PC-9 (cell line): ENCODE measurements at regions not wholly inside any gene's neighbourhood (a gene's known extent, or its start where the extent isn't known, plus 50 kb on each side); places are given as distances from the start of the nearest gene placed in this dataset.

Experiments
- EZH2 ChIP-seq: fragments of 200-600 bp; sonication (generic); IDR thresholded peaks from 2 replicates; pipeline ENCODE4 v1.8.0; 2017; ENCODE audit warnings: antibody characterized with exemption, low read depth
- TF ChIP-seq, protein P1 (sequence below): fragments of 200-600 bp; sonication (generic); conservative IDR thresholded peaks from 2 replicates; pipeline ENCODE4 v1.6.1; 2017; ENCODE audit warnings: mixed run types, antibody characterized with exemption, mild to moderate bottlenecking, moderate library complexity

DNA sequence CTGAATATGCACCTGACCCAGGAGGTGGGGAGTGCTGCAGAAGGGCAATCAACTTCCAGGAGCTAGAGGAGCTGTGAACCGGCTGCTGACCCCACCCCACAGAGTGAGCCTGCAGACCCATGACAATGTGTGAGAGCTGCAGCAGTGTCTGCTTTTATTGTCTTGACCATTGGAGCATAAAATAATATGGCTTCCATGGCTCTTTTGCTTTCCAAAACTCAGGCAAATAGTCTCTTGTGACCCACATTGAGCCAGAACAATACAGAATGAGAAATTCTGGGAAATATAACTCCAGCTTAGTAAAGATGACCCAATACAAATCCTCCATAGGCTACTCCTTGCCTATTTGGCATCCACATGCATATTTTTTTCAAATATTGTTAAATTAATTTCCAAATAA, 309.6 kb downstream of the PYDC2 start:
- TF ChIP-seq, protein P1, sequence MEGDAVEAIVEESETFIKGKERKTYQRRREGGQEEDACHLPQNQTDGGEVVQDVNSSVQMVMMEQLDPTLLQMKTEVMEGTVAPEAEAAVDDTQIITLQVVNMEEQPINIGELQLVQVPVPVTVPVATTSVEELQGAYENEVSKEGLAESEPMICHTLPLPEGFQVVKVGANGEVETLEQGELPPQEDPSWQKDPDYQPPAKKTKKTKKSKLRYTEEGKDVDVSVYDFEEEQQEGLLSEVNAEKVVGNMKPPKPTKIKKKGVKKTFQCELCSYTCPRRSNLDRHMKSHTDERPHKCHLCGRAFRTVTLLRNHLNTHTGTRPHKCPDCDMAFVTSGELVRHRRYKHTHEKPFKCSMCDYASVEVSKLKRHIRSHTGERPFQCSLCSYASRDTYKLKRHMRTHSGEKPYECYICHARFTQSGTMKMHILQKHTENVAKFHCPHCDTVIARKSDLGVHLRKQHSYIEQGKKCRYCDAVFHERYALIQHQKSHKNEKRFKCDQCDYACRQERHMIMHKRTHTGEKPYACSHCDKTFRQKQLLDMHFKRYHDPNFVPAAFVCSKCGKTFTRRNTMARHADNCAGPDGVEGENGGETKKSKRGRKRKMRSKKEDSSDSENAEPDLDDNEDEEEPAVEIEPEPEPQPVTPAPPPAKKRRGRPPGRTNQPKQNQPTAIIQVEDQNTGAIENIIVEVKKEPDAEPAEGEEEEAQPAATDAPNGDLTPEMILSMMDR, result no peak
- no peak for TF ChIP-seq EZH2
